ENCODE measurements at regions not wholly inside any gene's neighbourhood (a gene's known extent, or its start where the extent isn't known, plus 50 kb on each side); places are given as distances from the start of the nearest gene placed in this dataset.
"Not testable (repeated sequence)": the region's sequence is repeated elsewhere in the genome, so short reads cannot be mapped to it uniquely, and the experiment has no call there.

DNA sequence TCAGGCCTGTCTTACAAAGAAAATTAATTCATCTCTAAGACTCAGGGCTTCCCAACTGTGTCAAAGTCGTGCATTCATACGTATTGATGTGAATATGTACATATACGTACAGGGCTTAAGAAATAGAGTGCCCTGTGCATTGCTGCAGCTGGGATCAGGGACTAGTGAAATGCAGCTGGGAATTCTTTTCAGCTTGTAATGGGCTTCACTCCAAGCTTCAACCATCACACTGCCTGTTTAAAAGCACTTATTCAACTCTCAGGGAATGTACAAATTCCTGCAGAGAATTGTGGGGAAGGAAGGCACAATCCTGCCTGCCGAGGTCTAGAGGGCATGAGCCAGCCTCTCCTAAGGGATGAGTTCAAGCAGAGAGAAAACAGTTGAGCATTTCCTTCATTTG is 59.6 kb upstream of the MAN2A1 start:
- H3K4me1 Mint-ChIP-seq: no peaks in the 10 kb centered on the region
- H3K9me3 Mint-ChIP-seq: no peaks in the 10 kb centered on the region
- no peak overlapping the region for H3K27ac Mint-ChIP-seq
- no peak for ATAC-seq
- H3K36me3 Mint-ChIP-seq: no peaks in the 10 kb centered on the region
- no peak for DNase-seq (ENCODE audit: low spot score in 2 of 2)
- H3K4me3 Mint-ChIP-seq: no peak overlapping the region

DNA sequence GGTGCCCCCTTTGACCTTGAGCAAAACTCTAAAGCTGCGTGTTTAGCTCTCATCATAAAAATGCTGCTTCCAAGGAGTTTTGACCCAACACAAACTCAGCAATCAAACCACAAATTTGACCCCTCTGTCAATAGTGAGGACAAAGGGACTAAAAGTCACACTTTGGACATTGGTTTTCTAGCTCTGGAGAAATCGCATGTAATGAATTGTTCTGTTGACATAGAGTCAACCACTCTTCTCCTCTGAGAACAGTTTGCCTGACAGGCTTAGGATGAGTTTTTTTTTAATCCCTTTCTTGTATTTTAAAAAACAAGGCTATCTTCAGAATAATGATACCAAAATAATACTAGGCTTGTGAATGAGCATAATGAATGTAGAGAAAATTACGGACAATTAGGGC is 61.1 kb upstream of the MAN2A1 start:
- H3K27ac Mint-ChIP-seq: no peak overlapping the region
- no peaks in the 10 kb centered on the region for H3K9me3 Mint-ChIP-seq
- H3K36me3 Mint-ChIP-seq: no peaks in the 10 kb centered on the region
- H3K4me3 Mint-ChIP-seq: no peak overlapping the region
- ATAC-seq (no peak), DNase-seq (ENCODE audit: low spot score in 2 of 2) (no peak)
- no peaks in the 10 kb centered on the region for H3K4me1 Mint-ChIP-seq

DNA sequence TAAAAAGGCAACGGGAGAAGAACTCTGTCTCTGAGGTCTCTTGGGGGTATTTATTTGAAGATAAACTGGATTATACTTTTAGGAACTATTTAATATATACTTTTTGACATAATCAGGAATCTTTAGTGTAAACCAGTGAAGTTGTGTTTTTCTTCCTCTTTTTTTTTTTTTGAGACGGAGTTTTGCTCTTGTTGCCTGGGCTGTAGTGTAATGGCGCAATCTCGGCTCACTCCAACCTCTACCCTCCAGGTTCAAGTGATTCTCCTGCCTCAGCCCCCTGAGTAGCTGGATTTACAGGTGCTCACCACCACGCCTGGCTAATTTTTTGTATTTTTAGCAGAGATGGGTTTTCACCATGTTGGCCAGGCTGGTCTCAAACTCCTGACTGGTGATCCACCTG is 68.5 kb upstream of the MAN2A1 start:
- not testable (repeated sequence) for DNase-seq (ENCODE audit: low spot score in 2 of 2); H3K36me3 Mint-ChIP-seq; ATAC-seq

DNA sequence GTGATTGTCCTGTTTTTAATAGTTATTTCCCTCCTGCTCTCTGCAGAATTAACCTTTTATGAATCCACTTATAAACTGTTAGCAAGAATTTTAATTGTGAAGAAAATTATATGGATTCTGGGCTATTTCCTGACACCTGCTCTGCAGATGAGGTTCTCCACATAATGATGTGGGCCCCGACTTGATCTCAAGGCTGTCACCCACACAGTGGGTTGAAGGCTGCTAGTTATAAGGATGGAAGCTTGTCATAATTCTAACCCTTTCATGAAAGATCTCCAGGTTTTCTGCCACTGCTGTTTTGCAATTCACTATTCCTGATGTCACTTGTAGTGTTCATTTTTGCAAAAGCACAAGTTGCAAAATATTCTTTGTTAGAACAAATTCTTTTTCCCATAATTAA is 69.1 kb upstream of the MAN2A1 start:
- Mint-ChIP-seq H3K9me3 (no peaks in the 10 kb centered on the region), H3K4me3 (no peak overlapping the region), H3K4me1 (no peaks in the 10 kb centered on the region), H3K36me3 (no peaks in the 10 kb centered on the region), H3K27ac (no peak overlapping the region)
- DNase-seq (ENCODE audit: low spot score in 2 of 2) (no peak), ATAC-seq (no peak)

More for the DNA sequence above, 68.5 kb upstream of the MAN2A1 start:
- not testable (repeated sequence) for H3K4me3 Mint-ChIP-seq, H3K4me1 Mint-ChIP-seq, H3K27ac Mint-ChIP-seq, H3K9me3 Mint-ChIP-seq

DNA sequence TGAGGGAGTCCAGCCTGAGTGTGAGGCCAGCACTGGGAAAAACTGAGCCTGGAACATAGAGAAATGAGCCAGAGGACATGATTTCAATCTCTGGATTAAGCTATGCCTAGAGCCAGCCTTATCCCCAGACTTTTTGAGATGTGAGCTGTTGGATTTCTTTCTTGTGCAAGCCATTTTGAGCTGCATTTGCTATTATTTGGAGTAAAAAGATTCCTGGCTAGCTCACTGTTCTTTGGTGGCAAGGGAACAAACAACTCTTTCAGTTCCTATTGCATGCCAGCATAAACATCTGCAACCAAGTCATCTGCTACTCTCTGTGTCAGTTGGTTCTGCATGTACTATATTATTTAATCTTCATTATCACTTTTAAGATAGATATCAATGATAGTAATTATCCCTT is 70.1 kb upstream of the MAN2A1 start:
- DNase-seq (ENCODE audit: low spot score in 2 of 2): no peak
- no peak overlapping the region for H3K27ac Mint-ChIP-seq

DNA sequence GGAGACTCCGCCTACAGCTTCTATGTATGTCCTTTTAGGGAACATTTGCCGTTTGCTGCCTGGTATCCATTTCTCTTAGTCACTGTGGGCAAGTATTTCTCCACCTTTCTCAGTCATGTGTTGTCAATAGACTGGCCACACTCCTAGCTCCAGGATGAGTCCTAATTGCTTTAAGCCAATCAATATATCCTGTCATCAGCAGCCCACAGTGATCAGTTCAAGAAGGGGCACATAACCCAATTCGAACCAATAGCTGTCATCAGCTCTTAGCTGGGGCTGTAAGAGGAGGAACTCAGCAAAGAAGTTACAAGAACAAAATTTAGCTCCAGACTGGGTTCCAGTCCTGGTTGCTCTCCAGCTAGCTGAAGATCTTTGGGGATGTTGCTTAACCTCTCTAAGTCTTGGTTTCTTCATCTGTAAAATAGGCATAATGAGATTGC is 70.7 kb upstream of the MAN2A1 start:
- H3K27ac Mint-ChIP-seq: no peak overlapping the region
- no peaks in the 10 kb centered on the region for H3K9me3 Mint-ChIP-seq
- ATAC-seq: peak; percentile 21
- no peaks in the 10 kb centered on the region for H3K4me1 Mint-ChIP-seq
- DNase-seq (ENCODE audit: low spot score in 2 of 2): no peak
- H3K36me3 Mint-ChIP-seq: no peaks in the 10 kb centered on the region
- H3K4me3 Mint-ChIP-seq: no peak overlapping the region

More for the DNA sequence above, 70.1 kb upstream of the MAN2A1 start:
- no peak overlapping the region for H3K4me3 Mint-ChIP-seq
- no peaks in the 10 kb centered on the region for H3K36me3 Mint-ChIP-seq
- no peak for ATAC-seq
- H3K9me3 Mint-ChIP-seq: no peaks in the 10 kb centered on the region
- H3K4me1 Mint-ChIP-seq: no peaks in the 10 kb centered on the region

DNA sequence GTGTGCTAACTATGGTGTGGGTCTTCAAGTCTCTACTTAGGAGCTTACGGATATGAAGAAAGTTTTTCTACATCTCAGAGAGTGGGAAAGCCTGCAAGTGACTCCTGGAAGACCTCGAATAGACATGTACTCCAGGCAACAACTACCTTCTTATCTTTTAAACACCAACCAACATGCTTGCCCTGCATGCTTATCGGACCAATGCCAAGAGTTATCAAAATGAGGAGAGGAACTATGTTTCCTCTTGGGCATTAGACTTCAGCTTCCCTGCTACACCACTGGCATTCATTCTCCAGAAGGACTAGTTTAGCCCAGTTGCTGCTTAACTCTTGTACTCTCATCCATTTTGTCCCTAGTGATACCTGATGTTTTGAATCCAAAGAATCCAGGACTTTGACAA is 74.7 kb upstream of the MAN2A1 start:
- Mint-ChIP-seq H3K9me3 (peaks cover 2% of the 10 kb centered on the region), H3K27ac (no peak overlapping the region), H3K4me1 (no peaks in the 10 kb centered on the region), H3K4me3 (no peak overlapping the region), H3K36me3 (no peaks in the 10 kb centered on the region)
- no peak for ATAC-seq
- no peak for DNase-seq (ENCODE audit: low spot score in 2 of 2)

DNA sequence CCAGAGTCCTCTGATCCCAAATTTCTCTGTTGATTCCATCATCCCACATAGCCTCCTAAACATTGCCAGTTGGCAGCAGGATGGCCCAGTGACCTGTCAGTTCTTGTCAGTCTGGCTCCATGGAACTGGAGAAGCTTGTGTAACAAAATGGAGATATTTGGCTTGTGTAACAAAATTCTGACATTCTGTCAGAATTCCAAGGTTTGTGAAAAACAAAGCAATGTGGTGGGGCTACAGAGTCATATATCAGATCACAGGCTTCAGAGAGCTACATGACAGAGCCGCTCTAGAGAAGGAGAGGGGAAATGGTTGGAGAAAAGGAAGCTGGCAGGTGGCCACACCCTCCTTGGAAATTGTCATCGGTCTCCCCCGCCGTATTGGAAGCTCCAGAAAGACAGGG is 75.4 kb upstream of the MAN2A1 start:
- Mint-ChIP-seq H3K4me3 (no peak overlapping the region), H3K36me3 (no peaks in the 10 kb centered on the region), H3K9me3 (peaks cover 2% of the 10 kb centered on the region), H3K27ac (no peak overlapping the region), H3K4me1 (no peaks in the 10 kb centered on the region)
- ATAC-seq: no peak
- DNase-seq (ENCODE audit: low spot score in 2 of 2): no peak

DNA sequence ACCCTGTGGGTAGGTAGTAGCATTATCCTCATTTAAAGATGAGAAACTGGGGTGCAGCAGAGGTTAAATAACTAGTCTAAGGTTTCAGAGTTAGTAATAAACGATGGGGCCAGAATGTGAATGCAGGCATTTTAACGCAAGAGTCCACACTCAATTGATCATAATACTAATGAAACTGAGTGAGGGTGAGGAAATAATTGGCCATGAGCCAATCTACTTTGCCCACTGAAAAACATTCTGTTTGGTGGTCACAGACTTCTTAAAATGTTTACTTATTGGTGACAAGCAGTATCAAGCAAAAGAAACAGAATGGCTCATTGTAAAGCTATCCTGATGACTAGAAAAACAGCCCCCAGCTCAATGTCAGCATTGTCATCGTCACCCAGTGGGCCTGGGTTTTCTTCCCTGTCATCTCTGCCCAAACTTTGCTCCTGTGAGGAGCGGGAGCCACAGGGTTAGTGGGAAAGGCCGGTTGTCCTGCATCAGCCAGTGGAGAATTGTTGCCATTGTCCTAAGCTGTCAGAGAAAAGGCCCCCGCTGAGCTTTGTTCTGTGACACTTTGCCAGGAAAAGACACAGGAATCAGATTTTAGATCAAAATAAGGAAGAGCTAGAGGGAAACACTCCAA is 77.3 kb upstream of the MAN2A1 start:
- Mint-ChIP-seq H3K27ac (no peak overlapping the region), H3K9me3 (peaks cover 2% of the 10 kb centered on the region), H3K4me3 (no peak overlapping the region), H3K4me1 (no peaks in the 10 kb centered on the region), H3K36me3 (no peaks in the 10 kb centered on the region)
- ATAC-seq: no peak
- no peak for DNase-seq (ENCODE audit: low spot score in 2 of 2)

DNA sequence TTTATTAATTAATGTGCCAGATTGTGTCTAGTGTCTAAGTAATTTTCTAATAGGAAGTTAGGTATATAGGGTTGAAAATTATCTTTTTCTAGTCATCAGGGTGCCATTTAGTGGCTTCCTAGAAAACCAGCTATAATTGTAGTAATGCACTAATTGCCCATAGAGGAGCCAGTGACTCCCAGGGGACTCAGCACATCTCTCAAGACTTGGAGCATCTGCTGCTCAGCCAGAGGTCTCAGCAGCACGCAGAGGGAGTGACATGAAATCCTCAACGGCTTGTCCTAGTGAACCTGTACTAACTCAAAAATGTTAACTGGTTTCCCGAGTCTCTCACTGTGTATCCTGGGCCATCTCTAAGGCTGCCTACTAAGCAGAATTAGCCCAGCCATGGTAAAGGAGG is 78.2 kb upstream of the MAN2A1 start:
- Mint-ChIP-seq H3K9me3 (peaks cover 2% of the 10 kb centered on the region), H3K4me1 (no peaks in the 10 kb centered on the region), H3K4me3 (no peak overlapping the region), H3K36me3 (no peaks in the 10 kb centered on the region), H3K27ac (no peak overlapping the region)
- DNase-seq (ENCODE audit: low spot score in 2 of 2): no peak
- ATAC-seq: no peak

DNA sequence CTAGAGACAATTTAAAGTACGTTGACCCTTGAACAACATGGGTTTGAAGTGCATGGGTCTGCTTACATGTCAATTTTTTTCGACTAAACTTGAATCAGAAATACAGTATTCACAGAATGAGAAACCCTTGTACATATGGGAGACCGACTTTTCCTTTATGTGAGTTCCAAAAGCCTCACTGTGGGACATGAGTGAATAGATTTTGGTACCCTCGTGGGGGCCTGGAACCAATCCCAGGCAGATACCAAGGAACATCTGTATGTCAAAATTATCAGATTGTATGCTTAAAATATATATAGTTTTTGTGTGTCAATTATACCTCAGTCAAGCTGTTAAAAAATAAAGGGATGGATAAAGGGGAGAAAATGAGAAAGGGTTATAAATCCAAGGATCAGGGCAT is 78.7 kb upstream of the MAN2A1 start:
- no peak overlapping the region for H3K4me3 Mint-ChIP-seq
- DNase-seq (ENCODE audit: low spot score in 2 of 2) (no peak), ATAC-seq (no peak)
- H3K9me3 Mint-ChIP-seq: peaks cover 2% of the 10 kb centered on the region
- H3K27ac Mint-ChIP-seq: no peak overlapping the region
- H3K36me3 Mint-ChIP-seq: no peaks in the 10 kb centered on the region
- no peaks in the 10 kb centered on the region for H3K4me1 Mint-ChIP-seq

DNA sequence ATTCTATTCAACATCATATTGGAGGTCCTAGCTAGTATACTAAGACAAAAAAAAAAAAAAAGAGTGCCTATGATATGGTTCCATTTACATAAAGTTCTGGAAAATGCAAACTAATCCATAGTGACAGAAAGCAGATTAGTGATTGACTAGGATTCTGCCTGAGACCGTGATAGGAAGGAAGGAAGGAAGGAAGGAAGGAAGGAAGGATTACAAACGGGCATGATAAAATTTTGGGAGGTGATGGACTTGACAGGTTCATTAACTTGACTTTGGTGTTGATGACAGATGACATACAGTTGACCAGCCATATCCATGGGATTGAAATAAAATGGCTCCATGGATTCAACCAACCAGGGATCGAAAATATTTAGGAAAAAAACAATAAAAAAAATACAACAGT is 79.1 kb upstream of the MAN2A1 start:
- no peak overlapping the region for H3K4me3 Mint-ChIP-seq
- DNase-seq (ENCODE audit: low spot score in 2 of 2): no peak
- no peaks in the 10 kb centered on the region for H3K36me3 Mint-ChIP-seq
- peaks cover 2% of the 10 kb centered on the region for H3K9me3 Mint-ChIP-seq
- H3K27ac Mint-ChIP-seq: no peak overlapping the region
- ATAC-seq: no peak
- no peaks in the 10 kb centered on the region for H3K4me1 Mint-ChIP-seq

DNA sequence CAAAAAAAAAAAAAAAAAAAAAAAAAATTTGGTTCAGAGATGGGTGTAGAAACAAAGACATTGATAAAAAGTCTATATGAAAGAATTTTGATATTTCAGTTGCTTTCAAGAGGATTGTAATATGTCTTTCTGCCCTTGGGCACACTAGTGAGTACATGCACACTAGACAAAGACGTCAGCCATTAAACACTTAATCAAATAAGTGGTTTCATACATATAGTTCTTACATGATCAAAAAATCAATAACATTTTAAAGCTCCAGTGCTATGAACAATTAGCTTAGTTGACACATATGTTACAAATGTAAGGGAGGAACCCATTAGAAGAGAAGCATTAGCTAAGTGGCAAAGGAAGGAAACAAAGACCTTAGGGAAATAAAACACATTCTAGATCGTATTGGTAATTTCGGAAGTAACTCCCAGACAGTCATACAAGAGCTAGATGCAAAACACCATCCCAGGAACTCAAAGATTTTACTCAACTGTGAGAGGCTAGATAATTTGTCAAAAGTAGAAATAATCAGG is 84.5 kb upstream of the MAN2A1 start:
- Mint-ChIP-seq H3K36me3 (no peaks in the 10 kb centered on the region), H3K4me1 (no peaks in the 10 kb centered on the region), H3K9me3 (no peaks in the 10 kb centered on the region), H3K4me3 (no peak overlapping the region), H3K27ac (no peak overlapping the region)
- DNase-seq (ENCODE audit: low spot score in 2 of 2) (no peak), ATAC-seq (no peak)

DNA sequence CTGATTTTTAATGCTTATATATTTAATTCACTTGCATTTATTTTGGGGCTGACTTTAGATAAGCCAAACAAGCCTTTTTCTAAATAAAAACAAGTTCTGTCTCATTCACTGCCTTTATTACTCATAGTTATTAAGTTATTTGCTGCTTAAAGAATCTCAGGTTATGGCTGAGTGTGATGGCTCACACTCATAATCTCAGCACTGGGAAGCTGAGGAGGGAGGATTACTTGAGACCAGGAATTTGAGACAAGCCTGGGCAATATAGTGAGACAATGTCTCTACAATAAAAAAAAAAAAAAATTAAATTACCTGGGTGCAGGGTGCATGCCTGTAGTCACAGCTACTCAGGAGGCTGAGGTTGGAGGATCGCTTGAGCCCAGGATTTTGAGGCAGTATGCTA is 85.0 kb upstream of the MAN2A1 start:
- H3K36me3 Mint-ChIP-seq: no peaks in the 10 kb centered on the region
- ATAC-seq (no peak), DNase-seq (ENCODE audit: low spot score in 2 of 2) (no peak)
- no peaks in the 10 kb centered on the region for H3K9me3 Mint-ChIP-seq
- H3K4me3 Mint-ChIP-seq: no peak overlapping the region
- H3K27ac Mint-ChIP-seq: no peak overlapping the region
- no peaks in the 10 kb centered on the region for H3K4me1 Mint-ChIP-seq

DNA sequence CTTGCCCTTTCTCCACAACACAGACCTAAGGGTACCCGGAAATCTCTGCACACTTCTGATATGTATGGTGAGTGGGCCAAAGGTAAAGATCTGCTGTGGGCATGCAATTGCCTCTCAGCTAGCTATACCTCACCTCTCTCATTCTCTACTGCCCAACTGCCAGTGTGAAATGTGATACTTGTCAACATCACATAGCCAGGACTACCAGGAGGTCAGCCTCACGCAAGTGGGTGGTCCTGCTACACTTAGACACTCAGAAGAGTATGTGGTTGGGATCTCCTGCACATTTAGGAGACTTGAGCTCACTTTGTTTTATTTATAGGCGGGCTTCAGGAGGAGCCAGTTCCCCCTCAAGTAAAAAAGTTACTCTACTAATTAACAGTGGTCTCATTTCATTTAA is 88.0 kb upstream of the MAN2A1 start:
- H3K36me3 Mint-ChIP-seq: no peaks in the 10 kb centered on the region
- ATAC-seq (no peak), DNase-seq (ENCODE audit: low spot score in 2 of 2) (no peak)
- no peaks in the 10 kb centered on the region for H3K4me1 Mint-ChIP-seq
- no peaks in the 10 kb centered on the region for H3K9me3 Mint-ChIP-seq
- no peak overlapping the region for H3K27ac Mint-ChIP-seq
- no peak overlapping the region for H3K4me3 Mint-ChIP-seq

DNA sequence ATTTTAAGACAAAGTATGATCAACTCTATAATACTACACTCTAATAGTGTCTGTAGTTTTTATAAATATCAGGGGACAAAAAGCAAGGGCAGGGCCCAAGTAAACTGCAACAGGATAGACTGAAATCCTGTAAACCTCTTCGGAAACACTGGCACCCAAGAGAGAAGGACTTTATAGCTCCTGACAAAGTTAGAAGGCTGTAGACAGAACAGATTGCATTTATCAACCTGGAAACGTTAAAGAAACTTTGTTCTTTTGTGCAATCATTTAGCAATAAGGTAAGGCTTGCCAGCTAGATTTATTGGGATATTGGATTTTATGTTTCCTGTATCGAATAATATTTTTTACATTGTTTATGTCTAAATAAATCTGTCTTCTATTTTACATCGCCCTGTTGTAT is 91.8 kb upstream of the MAN2A1 start:
- no peaks in the 10 kb centered on the region for H3K4me1 Mint-ChIP-seq
- H3K36me3 Mint-ChIP-seq: no peaks in the 10 kb centered on the region
- DNase-seq (ENCODE audit: low spot score in 2 of 2) (no peak), ATAC-seq (no peak)
- no peak overlapping the region for H3K4me3 Mint-ChIP-seq
- no peak overlapping the region for H3K27ac Mint-ChIP-seq
- no peaks in the 10 kb centered on the region for H3K9me3 Mint-ChIP-seq

DNA sequence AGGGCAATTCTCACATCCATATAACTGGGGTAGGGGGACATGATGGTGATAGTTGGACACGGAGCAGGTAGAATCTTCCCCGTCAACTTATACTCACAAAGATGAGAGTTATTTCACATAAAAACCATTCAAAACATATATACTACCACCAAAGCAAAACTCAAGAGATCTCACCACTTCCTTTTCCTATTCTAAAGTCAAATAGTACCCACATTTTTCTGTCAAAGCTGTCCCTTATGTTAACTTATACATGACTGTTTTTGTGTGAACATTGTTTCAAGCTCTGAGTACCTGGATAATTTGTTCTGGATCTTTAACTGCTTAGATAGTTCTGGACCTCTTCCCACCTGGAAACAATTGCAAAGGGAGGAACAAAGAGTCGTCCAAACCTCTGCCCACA is 95.5 kb upstream of the MAN2A1 start:
- no peak for DNase-seq (ENCODE audit: low spot score in 2 of 2)

More for the DNA sequence above, 95.5 kb upstream of the MAN2A1 start:
- no peak overlapping the region for H3K4me3 Mint-ChIP-seq
- H3K9me3 Mint-ChIP-seq: no peaks in the 10 kb centered on the region
- H3K27ac Mint-ChIP-seq: no peak overlapping the region
- ATAC-seq: no peak
- no peaks in the 10 kb centered on the region for H3K36me3 Mint-ChIP-seq
- no peaks in the 10 kb centered on the region for H3K4me1 Mint-ChIP-seq
